ENCODE measurements at regions not wholly inside any gene's neighbourhood (a gene's known extent, or its start where the extent isn't known, plus 50 kb on each side); places are given as distances from the start of the nearest gene placed in this dataset.

GRCh38 chr14:81986005-81986404 lies 452.4 kb upstream of the SEL1L start:
- H3K79me2 ChIP-seq: no peaks in the 10 kb centered on the region
- H3K27ac ChIP-seq: peak overlapping the region; percentile 23
- peak; percentile 41 for DNase-seq (ENCODE audit: low spot score)

GRCh38 chr14:81989211-81989610 lies 455.6 kb upstream of the SEL1L start:
- Histone ChIP-seq H3K9me2 (replicated peaks; ENCODE audit: insufficient read depth) (no peaks in the 10 kb centered on the region), H3K27me3 (no peaks in the 10 kb centered on the region), H3K4me1 (ENCODE audit: insufficient read depth) (peaks cover 5% of the 10 kb centered on the region), H3K79me2 (no peaks in the 10 kb centered on the region), H3K4me2 (no peak overlapping the region), H4K20me1 (ENCODE audit: insufficient read depth, poor library complexity, severe bottlenecking) (no peaks in the 10 kb centered on the region), H2AFZ (no peak overlapping the region), H3K4me3 (no peak overlapping the region), H3K9me3 (ENCODE audit: low read depth) (no peaks in the 10 kb centered on the region), H3K27ac (no peak overlapping the region), H3K36me3 (replicated peaks; ENCODE audit: insufficient read depth, low read depth) (no peaks in the 10 kb centered on the region)
- TF ChIP-seq EZH2phosphoT487 (IDR thresholded peaks at IDR 0.05; ENCODE audit: low read depth, severe bottlenecking, unreplicated experiment): no peak
- no peak for TF ChIP-seq EZH2 (IDR thresholded peaks at IDR 0.05; ENCODE audit: borderline replicate concordance)
- no peak for TF ChIP-seq CTCF (IDR thresholded peaks at IDR 0.05; ENCODE audit: poor library complexity)
- no peak for DNase-seq (ENCODE audit: low spot score)
- 92% methylated on average over 3 of the region's 3 CpGs for WGBS (ENCODE audit: low lambda C conversion rate, missing lambda C conversion rate)

More at GRCh38 chr14:81986005-81986404, 452.4 kb upstream of the SEL1L start:
- no peaks in the 10 kb centered on the region for H3K9me2 ChIP-seq (replicated peaks; ENCODE audit: insufficient read depth)
- no peaks in the 10 kb centered on the region for H3K27me3 ChIP-seq
- no peaks in the 10 kb centered on the region for H4K20me1 ChIP-seq (ENCODE audit: insufficient read depth, poor library complexity, severe bottlenecking)
- TF ChIP-seq EZH2 (IDR thresholded peaks at IDR 0.05; ENCODE audit: borderline replicate concordance): no peak
- TF ChIP-seq EZH2phosphoT487 (IDR thresholded peaks at IDR 0.05; ENCODE audit: low read depth, severe bottlenecking, unreplicated experiment): no peak
- no peak for TF ChIP-seq CTCF (IDR thresholded peaks at IDR 0.05; ENCODE audit: poor library complexity)
- H3K4me1 ChIP-seq (ENCODE audit: insufficient read depth): peaks cover 5% of the 10 kb centered on the region
- no peak overlapping the region for H2AFZ ChIP-seq
- no peaks in the 10 kb centered on the region for H3K9me3 ChIP-seq (ENCODE audit: low read depth)
- no peaks in the 10 kb centered on the region for H3K36me3 ChIP-seq (replicated peaks; ENCODE audit: insufficient read depth, low read depth)
- H3K4me2 ChIP-seq: no peak overlapping the region
- no peak overlapping the region for H3K4me3 ChIP-seq

GRCh38 chr14:81990312-81990761 lies 456.7 kb upstream of the SEL1L start:
- H3K27me3 ChIP-seq: no peaks in the 10 kb centered on the region
- H3K27ac ChIP-seq: no peak overlapping the region
- 27% methylated on average over 7 of the region's 7 CpGs for WGBS (ENCODE audit: low lambda C conversion rate, missing lambda C conversion rate)
- H3K4me3 ChIP-seq: no peak overlapping the region
- no peaks in the 10 kb centered on the region for H3K79me2 ChIP-seq
- H3K4me1 ChIP-seq (ENCODE audit: insufficient read depth): peaks cover 5% of the 10 kb centered on the region
- no peaks in the 10 kb centered on the region for H3K9me3 ChIP-seq (ENCODE audit: low read depth)
- peak overlapping the region; percentile 36 for H3K4me2 ChIP-seq
- no peak overlapping the region for H2AFZ ChIP-seq
- TF ChIP-seq CTCF (IDR thresholded peaks at IDR 0.05; ENCODE audit: poor library complexity): peak; percentile 95
- no peak for TF ChIP-seq EZH2phosphoT487 (IDR thresholded peaks at IDR 0.05; ENCODE audit: low read depth, severe bottlenecking, unreplicated experiment)
- TF ChIP-seq EZH2 (IDR thresholded peaks at IDR 0.05; ENCODE audit: borderline replicate concordance): no peak
- H3K9me2 ChIP-seq (replicated peaks; ENCODE audit: insufficient read depth): no peaks in the 10 kb centered on the region
- no peaks in the 10 kb centered on the region for H4K20me1 ChIP-seq (ENCODE audit: insufficient read depth, poor library complexity, severe bottlenecking)
- DNase-seq (ENCODE audit: low spot score): peak; percentile 78
- no peaks in the 10 kb centered on the region for H3K36me3 ChIP-seq (replicated peaks; ENCODE audit: insufficient read depth, low read depth)

GRCh38 chr14:81991998-81992397 lies 458.3 kb upstream of the SEL1L start:
- TF ChIP-seq EZH2phosphoT487 (IDR thresholded peaks at IDR 0.05; ENCODE audit: low read depth, severe bottlenecking, unreplicated experiment): no peak
- TF ChIP-seq CTCF (IDR thresholded peaks at IDR 0.05; ENCODE audit: poor library complexity): peak; percentile 14
- no peak overlapping the region for H3K4me3 ChIP-seq
- no peaks in the 10 kb centered on the region for H3K9me2 ChIP-seq (replicated peaks; ENCODE audit: insufficient read depth)
- no peak overlapping the region for H3K27ac ChIP-seq
- no peaks in the 10 kb centered on the region for H3K36me3 ChIP-seq (replicated peaks; ENCODE audit: insufficient read depth, low read depth)
- WGBS (ENCODE audit: low lambda C conversion rate, missing lambda C conversion rate): 90% methylated on average over 1 of the region's 1 CpG
- H3K9me3 ChIP-seq (ENCODE audit: low read depth): no peaks in the 10 kb centered on the region
- no peaks in the 10 kb centered on the region for H3K27me3 ChIP-seq
- H3K4me2 ChIP-seq: no peak overlapping the region
- no peaks in the 10 kb centered on the region for H3K4me1 ChIP-seq (ENCODE audit: insufficient read depth)
- H3K79me2 ChIP-seq: no peaks in the 10 kb centered on the region
- H2AFZ ChIP-seq: no peak overlapping the region
- no peaks in the 10 kb centered on the region for H4K20me1 ChIP-seq (ENCODE audit: insufficient read depth, poor library complexity, severe bottlenecking)
- DNase-seq (ENCODE audit: low spot score): no peak
